GM18861 (cell line): ENCODE measurements at regions not wholly inside any gene's neighbourhood (a gene's known extent, or its start where the extent isn't known, plus 50 kb on each side); places are given as distances from the start of the nearest gene placed in this dataset.
"Not testable (repeated sequence)": the region's sequence is repeated elsewhere in the genome, so short reads cannot be mapped to it uniquely, and the experiment has no call there.

ENCODE experiments used
- ATAC-seq: cut with Tn5 transposase; IDR thresholded peaks from one replicate; pipeline ENCODE4 v1.9.1; 2021; ENCODE audit not compliant: unreplicated experiment

- ATAC-seq: no peak
Measured at GRCh38 chr12:68422956-68423574, 90.9 kb upstream of the MDM1 start.

- ATAC-seq: no peak
Measured at GRCh38 chr12:68425998-68426397, 93.8 kb upstream of the MDM1 start.

- ATAC-seq: no peak
Measured at GRCh38 chr12:68428211-68428610, 96.0 kb upstream of the MDM1 start.

GRCh38 chr12:68428724-68429501 lies 96.8 kb upstream of the MDM1 start:
- no peak for ATAC-seq

- no peak for ATAC-seq
Measured at GRCh38 chr12:68429696-68430095, 97.5 kb upstream of the MDM1 start.

GRCh38 chr12:68431786-68432185 lies 99.6 kb upstream of the MDM1 start:
- ATAC-seq: no peak

GRCh38 chr12:68432622-68433021 lies 100.5 kb upstream of the MDM1 start:
- ATAC-seq: no peak

GRCh38 chr12:68434391-68435298 lies 102.5 kb upstream of the MDM1 start:
- ATAC-seq: no peak

- no peak for ATAC-seq
Measured at GRCh38 chr12:68435299-68435637, 103.1 kb upstream of the MDM1 start.

- no peak for ATAC-seq
Measured at GRCh38 chr12:68435816-68436215, 103.7 kb upstream of the MDM1 start.

- ATAC-seq: no peak
Measured at GRCh38 chr12:68438601-68439000, 106.4 kb upstream of the MDM1 start.

GRCh38 chr12:68439368-68440045 lies 107.3 kb upstream of the MDM1 start:
- no peak for ATAC-seq

GRCh38 chr12:68440068-68440581 lies 108.0 kb upstream of the MDM1 start:
- no peak for ATAC-seq

- no peak for ATAC-seq
Measured at GRCh38 chr12:68441167-68441566, 109.0 kb upstream of the MDM1 start.

GRCh38 chr12:68442353-68442972 lies 110.3 kb upstream of the MDM1 start:
- ATAC-seq: not testable (repeated sequence)

GRCh38 chr12:68443695-68444094 lies 111.5 kb upstream of the MDM1 start:
- ATAC-seq: not testable (repeated sequence)

GRCh38 chr12:68445824-68446223 lies 113.7 kb upstream of the MDM1 start:
- no peak for ATAC-seq

- ATAC-seq: no peak
Measured at GRCh38 chr12:68446384-68446783, 114.2 kb upstream of the MDM1 start.

- ATAC-seq: no peak
Measured at GRCh38 chr12:68446901-68447796, 115.0 kb upstream of the MDM1 start.
